Stimulated activated CD4-positive, alpha-beta T cell treated with anti-CD3 and anti-CD28 coated beads, Interleukin-15, amount 100 ng/mL, for 48 hours (primary cell): ENCODE measurements at regions not wholly inside any gene's neighbourhood (a gene's known extent, or its start where the extent isn't known, plus 50 kb on each side); places are given as distances from the start of the nearest gene placed in this dataset.
"Not testable (repeated sequence)": the region's sequence is repeated elsewhere in the genome, so short reads cannot be mapped to it uniquely, and the experiment has no call there.

ENCODE experiments used
- DNase-seq, 2 donors: peaks; one replicate each; pipeline ENCODE4 v3.0.0-alpha.2; 2020; ENCODE audit warnings: low read depth in 2 of 2

DNA sequence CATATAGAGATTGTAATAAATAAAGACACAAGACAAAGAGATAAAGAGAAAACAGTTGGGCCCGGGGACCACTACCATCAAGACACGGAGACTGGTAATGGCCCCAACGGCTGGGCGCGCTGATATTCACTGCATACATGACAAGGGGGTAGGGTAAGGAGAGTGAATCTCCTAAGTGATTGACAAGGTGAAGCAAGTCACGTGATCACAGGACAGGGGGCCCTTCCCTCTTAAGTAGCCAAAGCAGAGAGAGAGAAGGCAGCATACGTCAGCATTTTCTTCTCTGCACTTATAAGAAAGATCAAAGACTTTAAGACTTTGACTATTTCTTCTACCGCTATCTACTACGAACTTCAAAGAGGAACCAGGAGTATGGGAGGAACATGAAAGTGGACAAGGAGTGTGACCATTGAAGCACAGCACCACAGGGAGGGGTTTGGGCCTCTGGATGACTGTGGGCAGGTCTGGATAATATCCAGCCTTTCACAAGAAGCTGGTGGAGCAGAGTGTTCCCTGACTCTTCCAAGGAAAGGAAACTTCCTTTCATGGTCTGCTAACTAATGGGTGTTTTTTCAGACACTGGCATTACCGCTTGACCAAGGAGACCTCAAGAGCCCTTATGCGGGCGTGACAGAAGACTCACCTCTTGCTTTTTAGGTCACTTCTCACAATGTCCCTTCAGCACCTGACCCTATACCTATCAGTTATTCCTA is 75.6 kb downstream of the MRPL39 start:
- not testable (repeated sequence) for DNase-seq

DNA sequence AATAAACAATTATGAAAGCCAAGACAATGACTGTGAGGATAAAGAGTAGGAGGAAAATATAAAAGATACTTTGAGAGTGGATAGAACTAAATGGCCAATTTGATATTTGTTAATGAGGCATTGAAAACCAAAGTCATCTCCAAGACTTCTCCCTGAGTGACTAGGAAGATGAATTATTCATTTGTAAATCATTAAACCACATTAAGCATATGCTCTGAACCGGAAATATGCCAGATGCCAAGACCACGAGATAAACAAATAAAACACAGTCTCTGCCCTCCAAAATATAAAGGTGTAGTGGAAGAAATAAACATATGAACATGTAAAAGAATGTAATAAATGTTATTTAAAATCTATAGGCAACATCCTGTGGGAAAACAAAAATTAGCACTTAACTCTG is 78.8 kb downstream of the MRPL39 start:
- no peak for DNase-seq

GRCh38 chr21:25518491-25518911 is 88.8 kb downstream of the MRPL39 start:
- no peak for DNase-seq

GRCh38 chr21:25515484-25516405 is 91.5 kb downstream of the MRPL39 start:
- no peak for DNase-seq

- DNase-seq = no peak
These were observed 93.5 kb downstream of the MRPL39 start for GRCh38 chr21:25513810-25514209.

DNA sequence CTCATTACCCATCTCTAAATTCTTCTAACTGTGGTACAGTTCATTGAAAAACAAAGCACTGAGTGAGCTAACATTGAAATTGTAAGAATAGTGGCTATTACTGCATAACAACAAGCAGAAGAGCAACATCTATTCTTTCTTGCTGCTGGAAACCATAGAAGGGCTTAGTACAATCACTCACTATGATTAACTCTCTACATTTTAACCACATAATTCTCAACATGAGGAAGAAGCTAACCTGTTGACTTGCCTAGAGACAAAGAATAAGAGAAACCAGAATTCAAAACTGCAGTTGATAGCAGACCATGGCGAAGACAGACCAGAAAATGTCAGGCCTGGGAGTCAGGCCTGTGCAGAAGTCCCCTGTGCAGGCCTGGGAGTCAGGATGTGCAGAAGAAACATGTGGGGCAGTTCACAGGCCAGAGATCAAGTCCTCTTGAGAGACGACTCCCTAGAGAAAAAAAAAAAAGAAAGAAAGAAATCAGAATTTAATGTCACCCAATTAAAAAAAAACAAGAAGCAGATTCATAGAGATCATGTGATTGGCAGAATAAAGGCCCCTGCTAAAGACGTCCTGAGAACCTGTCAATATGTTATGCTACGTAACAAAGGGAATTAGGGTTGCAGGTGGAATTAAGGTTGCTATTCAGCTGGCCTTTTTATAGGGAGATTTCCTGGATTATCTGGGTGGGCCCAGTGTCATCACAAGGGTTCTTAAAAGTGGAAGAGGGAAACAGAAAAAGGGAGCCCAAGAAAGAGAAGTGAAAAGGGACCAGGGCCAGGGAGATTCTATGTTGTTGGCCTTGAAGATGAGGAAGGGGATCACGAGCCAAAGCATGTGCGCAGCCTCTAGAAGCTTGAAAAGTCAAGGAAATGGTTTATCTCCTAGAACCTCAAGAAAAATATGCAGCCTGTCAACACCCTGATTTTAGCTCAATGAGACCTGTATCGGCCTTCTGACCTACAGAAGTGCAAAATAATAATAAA is 94.9 kb downstream of the MRPL39 start:
- no peak for DNase-seq

DNA sequence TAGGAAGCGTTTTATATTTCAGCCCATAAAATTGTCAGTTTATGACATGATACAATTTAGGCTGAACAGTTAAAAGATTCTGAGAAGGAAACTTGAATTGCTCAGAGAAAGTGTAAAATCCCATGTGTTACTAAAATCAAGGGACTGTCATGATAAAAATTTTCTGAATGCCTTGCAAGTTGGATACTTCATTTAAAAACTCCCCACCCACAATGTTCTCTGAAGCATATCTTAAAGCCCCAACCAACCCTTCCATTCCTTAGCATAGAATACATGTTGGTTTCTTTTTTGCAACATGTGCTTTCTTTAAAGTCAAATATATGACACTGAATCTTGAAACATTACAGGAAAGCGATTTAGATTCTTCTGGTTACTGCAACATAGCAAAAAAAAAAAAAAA is 97.4 kb downstream of the MRPL39 start:
- no peak for DNase-seq

DNA sequence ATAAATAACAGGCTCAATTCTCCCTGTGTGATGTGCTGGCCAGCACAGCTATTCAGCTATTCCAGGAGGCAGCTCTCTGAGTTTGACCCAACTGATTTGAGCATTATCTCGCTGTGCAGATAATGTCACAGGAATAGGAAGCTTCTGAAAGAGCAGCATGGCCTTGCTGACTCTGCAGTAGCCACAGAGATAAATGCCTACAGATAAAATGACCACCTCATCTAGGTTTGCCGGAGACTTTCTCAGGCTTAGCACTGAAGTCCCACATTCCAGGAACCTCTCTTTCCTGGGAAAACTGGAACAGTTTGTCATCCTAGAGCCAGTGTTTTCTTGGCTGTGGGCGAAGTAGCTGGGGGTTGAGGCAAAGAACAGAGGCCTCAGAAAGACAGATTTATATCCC is 98.9 kb downstream of the MRPL39 start:
- DNase-seq = no peak

DNA sequence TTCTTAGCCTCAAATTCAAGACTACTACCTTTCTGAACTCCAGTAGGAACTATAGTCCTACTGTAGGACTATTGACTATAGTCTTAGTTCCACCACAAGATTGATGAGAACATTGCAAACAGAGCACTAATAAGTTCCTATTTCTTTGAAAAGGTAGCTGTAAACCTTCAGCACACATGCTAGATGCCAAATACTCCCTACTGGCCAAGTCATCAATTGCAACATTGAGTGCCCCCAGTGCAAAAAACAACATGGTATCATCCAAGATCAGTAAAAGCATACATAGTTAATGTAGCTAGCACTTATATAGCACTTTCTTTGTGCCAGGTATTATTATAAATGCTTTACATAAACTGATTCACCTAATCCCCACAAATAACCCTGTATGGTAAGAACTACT is 99.8 kb downstream of the MRPL39 start:
- DNase-seq = peak in 1 of 2 donors; percentile 25

- no peak for DNase-seq
These were observed 100.4 kb downstream of the MRPL39 start for GRCh38 chr21:25506887-25507286.

- DNase-seq = no peak
These were observed 101.0 kb downstream of the MRPL39 start for GRCh38 chr21:25506261-25506660.

DNA sequence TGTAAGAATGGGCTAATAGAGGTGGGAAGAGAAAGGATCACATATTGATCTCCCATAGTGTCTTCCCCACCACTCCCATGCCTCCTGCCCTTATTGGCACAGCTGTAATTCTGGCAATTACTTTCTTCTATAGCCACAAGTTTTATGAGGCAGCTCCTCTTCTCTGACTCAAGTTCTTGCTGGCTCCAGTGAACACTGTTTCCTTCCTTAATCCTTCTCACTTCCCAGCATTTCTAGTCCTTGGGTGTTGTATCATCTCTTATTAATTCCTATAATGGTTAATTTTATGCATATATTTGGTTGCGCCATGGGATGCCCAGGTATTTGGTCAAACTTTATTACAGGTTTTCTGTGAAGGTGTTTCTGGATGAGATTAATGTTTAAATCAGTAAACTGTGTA is 103.3 kb downstream of the MRPL39 start:
- no peak for DNase-seq

DNA sequence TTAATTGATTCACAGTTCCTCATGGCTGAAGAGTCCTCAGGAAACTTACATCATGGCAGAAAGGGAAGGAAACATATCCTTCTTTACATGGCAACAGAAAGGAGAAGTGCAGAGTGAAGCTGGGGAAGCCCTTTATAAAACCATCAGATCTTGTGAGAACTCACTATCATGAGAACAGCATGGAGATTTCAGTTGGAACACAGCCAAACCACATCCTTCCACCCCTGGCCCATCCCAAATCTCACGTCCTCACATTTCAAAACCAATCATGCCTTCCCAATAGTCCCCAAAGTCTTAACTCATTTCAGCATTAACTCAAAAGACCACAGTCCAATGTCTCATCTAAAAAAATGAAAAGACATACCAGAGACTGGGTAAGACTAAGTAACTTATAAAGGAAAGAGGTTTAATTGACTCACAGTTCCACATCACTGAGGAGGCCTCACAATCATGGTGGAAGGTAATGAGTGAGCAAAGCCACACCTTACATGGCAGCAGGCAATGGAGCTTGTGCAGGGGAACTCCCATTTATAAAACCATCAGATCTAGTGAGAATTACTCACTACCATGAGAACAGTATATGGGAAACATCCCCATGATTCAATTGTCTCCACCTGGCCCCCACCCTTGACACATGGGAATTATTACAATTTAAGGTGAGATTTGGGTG is 105.2 kb downstream of the MRPL39 start:
- DNase-seq = peak; percentile 65 to 71

DNA sequence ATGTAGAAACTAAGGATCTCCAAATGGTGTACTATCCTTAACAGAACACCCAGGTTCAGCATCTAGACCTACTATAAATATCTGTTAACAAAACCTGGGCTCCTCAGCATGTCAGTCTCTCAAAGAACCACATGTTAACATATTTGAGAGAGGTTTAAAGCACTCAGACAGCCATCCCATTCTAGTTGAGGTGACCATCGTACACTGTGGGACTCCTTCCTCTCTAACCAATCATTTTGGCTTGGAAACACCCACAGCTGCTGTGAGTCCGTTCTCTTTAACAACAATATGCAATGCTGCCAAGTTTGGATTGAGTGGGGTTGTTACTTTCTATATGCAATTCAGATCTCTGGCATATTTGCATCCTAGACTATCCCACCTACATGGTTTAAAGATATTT is 105.8 kb downstream of the MRPL39 start:
- no peak for DNase-seq

GRCh38 chr21:25500598-25500997 is 106.7 kb downstream of the MRPL39 start:
- no peak for DNase-seq

DNA sequence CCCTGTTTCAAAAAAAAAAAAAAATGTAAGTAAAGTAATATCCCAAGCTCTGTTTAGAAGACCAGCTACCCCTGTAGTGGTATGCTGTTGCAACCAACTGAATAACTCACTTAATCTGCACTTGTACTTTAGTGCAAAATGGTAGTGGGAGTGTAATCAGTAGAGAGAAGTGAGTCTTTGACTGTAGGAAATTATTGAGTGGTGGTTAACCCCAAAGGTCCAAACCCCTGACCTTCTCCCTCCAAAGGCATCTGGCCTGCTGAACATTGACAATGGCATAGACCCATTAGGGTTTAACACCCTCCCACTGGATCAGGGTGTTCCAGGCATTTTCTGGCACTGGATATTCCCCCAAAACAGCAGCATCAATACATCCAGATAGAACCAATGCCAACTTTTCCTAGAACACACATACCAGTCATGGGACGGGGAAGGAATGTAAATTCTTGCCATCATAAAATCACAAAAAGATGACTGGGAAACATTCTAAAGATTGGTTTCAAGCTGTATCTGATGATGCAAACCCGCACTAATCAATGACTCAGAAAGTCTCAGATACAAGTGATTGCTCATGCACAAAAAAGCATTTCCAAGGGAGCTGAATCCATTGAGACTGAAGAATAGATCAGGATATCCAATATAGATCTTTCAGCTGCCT is 110.3 kb downstream of the MRPL39 start:
- DNase-seq = no peak

GRCh38 chr21:25494804-25495203 is 112.5 kb downstream of the MRPL39 start:
- no peak for DNase-seq

GRCh38 chr21:25493722-25494121 is 113.6 kb downstream of the MRPL39 start:
- DNase-seq = no peak

DNA sequence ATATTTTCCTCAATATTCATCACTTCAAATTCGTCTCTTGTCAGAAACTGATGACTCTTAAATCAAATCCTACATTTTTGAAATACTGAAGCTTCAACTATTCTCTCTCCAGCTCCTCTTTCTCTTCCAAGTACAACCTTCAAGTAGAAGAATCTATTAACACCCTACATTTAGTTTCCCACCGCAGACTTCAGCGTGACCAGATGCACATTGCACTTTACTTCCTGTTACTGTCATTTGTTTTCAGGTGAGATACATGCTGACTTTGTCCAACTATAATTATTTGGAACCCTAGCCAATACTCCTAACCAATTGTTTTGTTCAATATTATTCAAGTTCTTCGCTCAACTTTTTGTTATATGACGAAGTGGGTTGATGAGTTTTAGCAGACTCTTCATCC is 116.0 kb downstream of the MRPL39 start:
- no peak for DNase-seq

DNA sequence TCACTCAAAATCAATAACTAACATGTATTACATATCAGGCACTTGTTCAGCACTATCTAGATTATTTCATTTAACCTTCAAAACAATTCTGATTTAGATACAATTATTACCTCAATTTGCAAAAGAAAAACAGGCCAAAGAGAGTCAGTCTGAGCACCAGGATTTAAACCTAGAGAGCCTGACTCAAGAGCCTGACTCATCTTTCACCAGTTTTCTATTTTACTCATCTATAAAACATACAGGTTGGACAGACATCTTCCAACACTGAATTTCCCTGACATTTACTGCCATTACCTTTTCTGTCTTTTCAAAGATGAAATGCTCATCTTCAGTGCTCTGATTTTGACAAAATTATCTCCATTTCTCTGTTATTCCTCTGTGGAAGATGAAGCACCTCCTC is 116.5 kb downstream of the MRPL39 start:
- no peak for DNase-seq

DNA sequence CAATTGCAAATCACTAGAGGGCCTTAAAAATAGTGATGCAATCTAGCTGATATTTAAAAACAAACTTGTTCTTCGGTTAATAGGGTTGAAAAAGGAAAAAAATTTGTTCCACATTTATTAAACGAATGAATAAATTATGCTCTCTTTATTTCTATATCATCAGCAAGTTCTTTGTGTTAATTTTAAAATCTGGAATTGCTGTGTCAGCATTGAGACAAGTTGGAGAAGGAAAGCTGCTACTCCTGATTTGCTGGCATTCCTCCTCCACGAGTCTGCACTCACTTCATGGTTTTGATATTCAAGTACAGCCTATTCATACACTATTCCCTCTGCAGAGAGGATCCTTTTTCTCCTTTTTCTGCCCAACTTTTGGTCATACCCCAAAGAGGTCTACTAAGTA is 117.6 kb downstream of the MRPL39 start:
- no peak for DNase-seq
